ENCODE measurements at regions not wholly inside any gene's neighbourhood (a gene's known extent, or its start where the extent isn't known, plus 50 kb on each side); places are given as distances from the start of the nearest gene placed in this dataset.

DNA sequence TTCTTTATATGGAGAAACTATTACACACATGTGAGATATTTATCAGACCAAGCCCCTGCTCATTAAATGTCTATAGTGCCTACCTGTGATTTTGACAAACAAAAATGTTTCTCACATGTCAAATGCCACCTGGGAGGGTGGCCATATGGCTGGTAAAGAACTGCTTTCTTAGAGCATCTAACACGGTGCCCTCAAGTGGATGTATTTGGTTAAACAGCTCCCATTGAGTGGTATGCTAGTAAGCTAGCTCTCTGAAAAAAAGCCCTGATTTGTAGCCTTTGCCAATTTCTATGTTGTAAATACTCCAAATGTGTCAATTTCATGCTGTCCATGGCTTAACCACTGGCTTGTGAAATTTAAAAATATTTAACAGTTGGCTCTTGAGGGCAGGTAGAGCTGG lies 94.6 kb downstream of the PMAIP1 start:
- H3K27me3 ChIP-seq (ENCODE audit: control insufficient read depth in 3 of 3, insufficient read depth in 3 of 3, low read length in 2 of 3) = no peaks in the 10 kb centered on the region
- no peak overlapping the region for H3K9ac ChIP-seq (ENCODE audit: insufficient read depth in 1 of 2, low read length in 2 of 2)
- ATAC-seq (ENCODE audit: insufficient read depth, low FRiP score) (no peak), DNase-seq (peak in 1 of 3 donors; percentile 11)
- 9 to 13% methylated on average over 1 of the region's 1 CpG for WGBS, 2 donors
- TF ChIP-seq, protein P1, sequence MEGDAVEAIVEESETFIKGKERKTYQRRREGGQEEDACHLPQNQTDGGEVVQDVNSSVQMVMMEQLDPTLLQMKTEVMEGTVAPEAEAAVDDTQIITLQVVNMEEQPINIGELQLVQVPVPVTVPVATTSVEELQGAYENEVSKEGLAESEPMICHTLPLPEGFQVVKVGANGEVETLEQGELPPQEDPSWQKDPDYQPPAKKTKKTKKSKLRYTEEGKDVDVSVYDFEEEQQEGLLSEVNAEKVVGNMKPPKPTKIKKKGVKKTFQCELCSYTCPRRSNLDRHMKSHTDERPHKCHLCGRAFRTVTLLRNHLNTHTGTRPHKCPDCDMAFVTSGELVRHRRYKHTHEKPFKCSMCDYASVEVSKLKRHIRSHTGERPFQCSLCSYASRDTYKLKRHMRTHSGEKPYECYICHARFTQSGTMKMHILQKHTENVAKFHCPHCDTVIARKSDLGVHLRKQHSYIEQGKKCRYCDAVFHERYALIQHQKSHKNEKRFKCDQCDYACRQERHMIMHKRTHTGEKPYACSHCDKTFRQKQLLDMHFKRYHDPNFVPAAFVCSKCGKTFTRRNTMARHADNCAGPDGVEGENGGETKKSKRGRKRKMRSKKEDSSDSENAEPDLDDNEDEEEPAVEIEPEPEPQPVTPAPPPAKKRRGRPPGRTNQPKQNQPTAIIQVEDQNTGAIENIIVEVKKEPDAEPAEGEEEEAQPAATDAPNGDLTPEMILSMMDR (IDR thresholded peaks at IDR 0.05; ENCODE audit: control extremely low read depth, extremely low read depth) = no peak
- H3K36me3 ChIP-seq (ENCODE audit: control insufficient read depth in 4 of 4, insufficient read depth in 4 of 4, low read length in 4 of 4) = no peaks in the 10 kb centered on the region
- no peak overlapping the region for H3K27ac ChIP-seq (ENCODE audit: low read depth in 1 of 2, low read length in 1 of 2)
- no peaks in the 10 kb centered on the region for H3K9me3 ChIP-seq (ENCODE audit: control insufficient read depth in 4 of 4, insufficient read depth in 3 of 4, low read length in 3 of 4)
- no peak overlapping the region for H3K4me3 ChIP-seq
- peaks cover 0 to 9% (median 0%) of the 10 kb centered on the region in 5 donors for H3K4me1 ChIP-seq (ENCODE audit: control insufficient read depth in 5 of 5, insufficient read depth in 5 of 5, low read length in 5 of 5)

DNA sequence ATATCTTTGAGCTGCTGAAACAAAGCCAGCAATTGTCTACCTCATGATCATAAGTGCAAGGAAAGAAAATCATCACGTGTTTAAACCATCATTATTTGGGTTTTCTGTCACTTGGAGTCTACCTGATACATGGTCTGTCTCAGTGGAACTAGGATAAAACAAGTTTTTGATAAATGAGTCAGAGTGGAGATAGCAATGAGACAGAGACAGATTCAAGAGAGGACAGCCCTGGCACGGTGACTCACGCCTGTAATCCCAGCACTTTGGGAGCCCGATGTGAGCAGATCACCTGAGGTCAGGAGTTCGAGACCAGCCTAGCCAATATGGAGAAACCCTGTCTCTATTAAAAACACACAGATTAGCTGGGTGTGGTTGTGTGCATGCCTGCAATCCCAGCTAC lies 93.8 kb downstream of the PMAIP1 start:
- no peak for DNase-seq
- no peak for ATAC-seq (ENCODE audit: insufficient read depth, low FRiP score)
- no peak overlapping the region for H3K27ac ChIP-seq (ENCODE audit: low read depth in 1 of 2, low read length in 1 of 2)
- H3K27me3 ChIP-seq (ENCODE audit: control insufficient read depth in 3 of 3, insufficient read depth in 3 of 3, low read length in 2 of 3) = no peaks in the 10 kb centered on the region
- no peak overlapping the region for H3K4me3 ChIP-seq
- WGBS, 2 donors = 83 to 91% methylated on average over 5 of the region's 5 CpGs
- TF ChIP-seq, protein P1 (IDR thresholded peaks at IDR 0.05; ENCODE audit: control extremely low read depth, extremely low read depth) = no peak
- peaks cover 0 to 9% (median 0%) of the 10 kb centered on the region in 5 donors for H3K4me1 ChIP-seq (ENCODE audit: control insufficient read depth in 5 of 5, insufficient read depth in 5 of 5, low read length in 5 of 5)
- no peak overlapping the region for H3K9ac ChIP-seq (ENCODE audit: insufficient read depth in 1 of 2, low read length in 2 of 2)
- H3K36me3 ChIP-seq (ENCODE audit: control insufficient read depth in 4 of 4, insufficient read depth in 4 of 4, low read length in 4 of 4) = no peaks in the 10 kb centered on the region
- H3K9me3 ChIP-seq (ENCODE audit: control insufficient read depth in 4 of 4, insufficient read depth in 3 of 4, low read length in 3 of 4) = no peaks in the 10 kb centered on the region

DNA sequence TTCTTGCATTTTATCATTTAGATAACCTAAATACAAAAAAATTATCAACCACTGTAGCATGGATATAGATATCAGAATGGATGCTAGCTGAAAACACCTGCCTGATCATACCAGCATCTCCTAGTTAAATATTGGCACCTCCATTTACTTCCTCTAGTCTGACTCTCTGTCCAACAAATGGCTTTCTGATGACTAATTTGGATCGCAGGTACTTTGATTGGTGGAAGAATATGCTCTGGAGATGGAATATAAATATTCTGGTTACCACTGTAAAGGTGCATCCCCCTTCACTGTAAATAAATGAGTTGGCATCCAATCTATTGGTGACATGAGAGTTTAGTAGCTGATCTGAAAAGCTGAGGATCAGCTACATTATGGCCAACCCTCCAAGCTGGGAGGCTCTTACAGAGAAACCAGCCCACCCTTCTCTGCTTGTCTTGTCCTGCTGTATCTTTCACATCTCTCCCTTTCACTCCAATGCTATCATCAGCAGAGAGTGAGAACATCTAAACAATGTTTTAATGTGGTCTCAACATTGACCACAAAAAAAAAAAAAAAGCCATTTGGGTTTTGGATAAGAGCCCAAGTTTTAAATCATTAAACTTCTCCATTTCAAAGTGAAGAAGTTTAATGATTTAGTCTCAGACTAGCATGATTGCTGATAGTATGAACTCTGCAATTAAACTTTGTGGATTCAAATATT lies 90.5 kb downstream of the PMAIP1 start:
- Histone ChIP-seq H3K4me1 (ENCODE audit: control insufficient read depth in 5 of 5, insufficient read depth in 5 of 5, low read length in 5 of 5) (peaks cover 0 to 9% (median 0%) of the 10 kb centered on the region in 5 donors), H3K4me3 (no peak overlapping the region), H3K9me3 (ENCODE audit: control insufficient read depth in 4 of 4, insufficient read depth in 3 of 4, low read length in 3 of 4) (no peaks in the 10 kb centered on the region), H3K36me3 (ENCODE audit: control insufficient read depth in 4 of 4, insufficient read depth in 4 of 4, low read length in 4 of 4) (no peaks in the 10 kb centered on the region), H3K27ac (ENCODE audit: low read depth in 1 of 2, low read length in 1 of 2) (no peak overlapping the region), H3K27me3 (ENCODE audit: control insufficient read depth in 3 of 3, insufficient read depth in 3 of 3, low read length in 2 of 3) (no peaks in the 10 kb centered on the region), H3K9ac (ENCODE audit: insufficient read depth in 1 of 2, low read length in 2 of 2) (no peak overlapping the region)
- ATAC-seq (ENCODE audit: insufficient read depth, low FRiP score) (no peak), DNase-seq (peak in 2 of 3 donors; percentile 31 to 62)
- WGBS, 2 donors = 70 to 74% methylated on average over 1 of the region's 1 CpG
- TF ChIP-seq, protein P1 (IDR thresholded peaks at IDR 0.05; ENCODE audit: control extremely low read depth, extremely low read depth) = no peak
